OCI-LY1 (cell line): ENCODE measurements at regions not wholly inside any gene's neighbourhood (a gene's known extent, or its start where the extent isn't known, plus 50 kb on each side); places are given as distances from the start of the nearest gene placed in this dataset.
"Not testable (repeated sequence)": the region's sequence is repeated elsewhere in the genome, so short reads cannot be mapped to it uniquely, and the experiment has no call there.

Source experiments
- H2AFZ ChIP-seq: fragments of 200-600 bp; sonication (generic), shearing (Covaris generic); 2 replicates; pipeline ENCODE4 v1.6.0; 2014; ENCODE audit warnings: antibody characterized with exemption, mild to moderate bottlenecking, low read length
- H3F3A ChIP-seq: fragments of 200-600 bp; sonication (generic), shearing (Covaris generic); 2 replicates; pipeline ENCODE4 v1.6.0; 2014; ENCODE audit warnings: mild to moderate bottlenecking, antibody characterized with exemption, low read length, moderate library complexity; ENCODE audit not compliant: insufficient read depth
- H3K27ac ChIP-seq: fragments of 200-600 bp; sonication (generic); 2 replicates; pipeline ENCODE4 v1.5.1; 2014; ENCODE audit warnings: low read length, mixed run types, mild to moderate bottlenecking, low read depth; ENCODE audit not compliant: poor library complexity, severe bottlenecking
- H3K27me3 ChIP-seq: fragments of 200-600 bp; sonication (generic); 2 replicates; pipeline ENCODE4 v1.6.0; 2014; ENCODE audit warnings: antibody characterized with exemption, mild to moderate bottlenecking, low read length, moderate library complexity; ENCODE audit not compliant: insufficient read depth
- H3K36me3 ChIP-seq: fragments of 200-600 bp; sonication (generic); 2 replicates; pipeline ENCODE4 v1.6.1; 2014; ENCODE audit warnings: mild to moderate bottlenecking, antibody characterized with exemption, low read length, moderate library complexity, mixed read lengths; ENCODE audit not compliant: insufficient read depth
- H3K4me1 ChIP-seq: fragments of 200-600 bp; sonication (generic); 2 replicates; pipeline ENCODE4 v1.5.1; 2014; ENCODE audit warnings: mild to moderate bottlenecking, low read length, moderate library complexity; ENCODE audit not compliant: insufficient read depth, severe bottlenecking
- H3K4me2 ChIP-seq: fragments of 200-600 bp; sonication (generic), shearing (Covaris generic); 2 replicates; pipeline ENCODE4 v1.6.1; 2014; ENCODE audit warnings: low read length
- H3K4me3 ChIP-seq: fragments of 200-600 bp; sonication (generic); 2 replicates; pipeline ENCODE4 v1.5.1; 2014; ENCODE audit warnings: low read length, low read depth, mild to moderate bottlenecking, mixed read lengths; ENCODE audit not compliant: poor library complexity, severe bottlenecking
- H3K79me2 ChIP-seq: fragments of 200-600 bp; shearing (Covaris generic); 2 replicates; pipeline ENCODE4 v1.6.1; 2016; ENCODE audit warnings: mixed run types, low read length, mixed read lengths; ENCODE audit not compliant: insufficient read depth
- H3K9ac ChIP-seq: fragments of 200-600 bp; sonication (generic), shearing (Covaris generic); 2 replicates; pipeline ENCODE4 v1.6.1; 2014; ENCODE audit warnings: mild to moderate bottlenecking, low read length, mixed read lengths
- H3K9me2 ChIP-seq: fragments of 200-600 bp; sonication (generic), shearing (Covaris generic); 2 replicates; pipeline ENCODE4 v1.6.1; 2014; ENCODE audit warnings: low read depth, mild to moderate bottlenecking, low read length, mixed read lengths
- H3K9me3 ChIP-seq: fragments of 200-600 bp; shearing (Covaris generic); 2 replicates; pipeline ENCODE4 v1.6.1; 2014; ENCODE audit warnings: low read length, mixed read lengths
- H4K20me1 ChIP-seq: fragments of 200-600 bp; sonication (generic), shearing (Covaris generic); 2 replicates; pipeline ENCODE4 v1.6.0; 2016; ENCODE audit warnings: mild to moderate bottlenecking, low read length; ENCODE audit not compliant: insufficient read depth
- EZH2 ChIP-seq: fragments of 200-600 bp; sonication (generic), shearing (Covaris generic); IDR thresholded peaks from 2 replicates; pipeline ENCODE4 v1.8.0; 2017; ENCODE audit warnings: borderline replicate concordance, mixed run types, mild to moderate bottlenecking, antibody characterized with exemption, low read length, moderate library complexity, mixed read lengths
- TF ChIP-seq, protein P1 (sequence below): fragments of 200-600 bp; sonication (generic), shearing (Covaris generic); IDR thresholded peaks from 2 replicates; pipeline ENCODE4 v1.5.1; 2017; ENCODE audit warnings: mild to moderate bottlenecking, antibody characterized with exemption, low read length, moderate library complexity, mixed read lengths

DNA sequence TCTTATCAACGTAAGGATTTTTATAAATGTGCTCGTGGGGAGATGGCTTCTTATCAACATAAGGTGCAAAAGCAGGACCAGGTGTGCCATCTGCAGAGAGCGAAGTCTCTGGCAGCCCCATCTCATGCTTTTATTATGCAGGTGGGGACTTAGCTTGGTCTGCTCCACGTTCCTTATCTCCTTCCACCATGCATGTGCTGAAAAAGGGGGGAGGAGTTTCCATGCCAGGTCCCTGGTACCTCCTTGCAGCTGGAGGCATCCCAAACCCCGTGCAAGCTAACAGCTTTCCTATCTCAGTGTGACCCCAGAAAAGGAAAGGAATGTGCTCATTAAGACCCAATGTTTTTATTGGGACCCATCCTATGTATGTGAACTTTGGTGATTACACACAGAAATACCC lies 608.5 kb downstream of the TMEM121 start:
- H2AFZ ChIP-seq = no peak overlapping the region
- no peaks in the 10 kb centered on the region for H3K36me3 ChIP-seq
- no peak overlapping the region for H3K9ac ChIP-seq
- no peak overlapping the region for H3K27ac ChIP-seq
- no peaks in the 10 kb centered on the region for H3K27me3 ChIP-seq
- H3K9me3 ChIP-seq = no peaks in the 10 kb centered on the region
- H3K4me1 ChIP-seq = no peaks in the 10 kb centered on the region
- no peaks in the 10 kb centered on the region for H3K9me2 ChIP-seq
- H3F3A ChIP-seq = no peaks in the 10 kb centered on the region
- no peaks in the 10 kb centered on the region for H4K20me1 ChIP-seq
- no peaks in the 10 kb centered on the region for H3K79me2 ChIP-seq
- no peak overlapping the region for H3K4me2 ChIP-seq
- TF ChIP-seq, protein P1, sequence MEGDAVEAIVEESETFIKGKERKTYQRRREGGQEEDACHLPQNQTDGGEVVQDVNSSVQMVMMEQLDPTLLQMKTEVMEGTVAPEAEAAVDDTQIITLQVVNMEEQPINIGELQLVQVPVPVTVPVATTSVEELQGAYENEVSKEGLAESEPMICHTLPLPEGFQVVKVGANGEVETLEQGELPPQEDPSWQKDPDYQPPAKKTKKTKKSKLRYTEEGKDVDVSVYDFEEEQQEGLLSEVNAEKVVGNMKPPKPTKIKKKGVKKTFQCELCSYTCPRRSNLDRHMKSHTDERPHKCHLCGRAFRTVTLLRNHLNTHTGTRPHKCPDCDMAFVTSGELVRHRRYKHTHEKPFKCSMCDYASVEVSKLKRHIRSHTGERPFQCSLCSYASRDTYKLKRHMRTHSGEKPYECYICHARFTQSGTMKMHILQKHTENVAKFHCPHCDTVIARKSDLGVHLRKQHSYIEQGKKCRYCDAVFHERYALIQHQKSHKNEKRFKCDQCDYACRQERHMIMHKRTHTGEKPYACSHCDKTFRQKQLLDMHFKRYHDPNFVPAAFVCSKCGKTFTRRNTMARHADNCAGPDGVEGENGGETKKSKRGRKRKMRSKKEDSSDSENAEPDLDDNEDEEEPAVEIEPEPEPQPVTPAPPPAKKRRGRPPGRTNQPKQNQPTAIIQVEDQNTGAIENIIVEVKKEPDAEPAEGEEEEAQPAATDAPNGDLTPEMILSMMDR = no peak
- no peak for TF ChIP-seq EZH2
- no peak overlapping the region for H3K4me3 ChIP-seq

- no peak overlapping the region for H3K4me3 ChIP-seq
- no peak overlapping the region for H3K4me2 ChIP-seq
- no peak for TF ChIP-seq EZH2
- TF ChIP-seq, protein P1 = peak; percentile 37
- H3K27ac ChIP-seq = no peak overlapping the region
- H3F3A ChIP-seq = no peaks in the 10 kb centered on the region
- no peaks in the 10 kb centered on the region for H3K4me1 ChIP-seq
- H3K9ac ChIP-seq = no peak overlapping the region
- no peaks in the 10 kb centered on the region for H3K79me2 ChIP-seq
- H3K9me3 ChIP-seq = no peaks in the 10 kb centered on the region
- H3K9me2 ChIP-seq = no peaks in the 10 kb centered on the region
- no peaks in the 10 kb centered on the region for H3K27me3 ChIP-seq
- no peaks in the 10 kb centered on the region for H3K36me3 ChIP-seq
- H4K20me1 ChIP-seq = no peaks in the 10 kb centered on the region
- no peak overlapping the region for H2AFZ ChIP-seq
Measured at GRCh38 chr14:106141242-106142220, 615.1 kb downstream of the TMEM121 start.

DNA sequence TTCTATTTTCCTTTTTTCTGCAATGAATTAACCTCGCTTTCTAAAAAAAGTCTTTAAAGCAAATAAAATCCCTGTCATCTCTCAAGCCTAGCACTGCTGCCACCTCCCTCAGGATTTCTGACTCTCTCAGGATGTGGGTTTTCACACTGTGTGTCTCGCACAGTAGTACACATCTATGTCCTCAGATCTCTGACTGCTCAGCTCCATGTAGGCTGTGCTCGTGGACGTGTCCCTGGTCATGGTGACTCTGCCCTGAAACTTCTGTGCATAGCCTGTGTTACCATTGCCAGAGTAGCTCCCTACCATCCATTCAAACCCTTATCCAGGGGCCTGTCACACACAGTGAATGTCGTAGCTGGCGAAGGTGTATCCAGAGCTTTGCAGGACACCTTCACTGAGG lies 619.3 kb downstream of the TMEM121 start:
- not testable (repeated sequence) for H3K4me2 ChIP-seq, H3K9ac ChIP-seq

More for the DNA sequence above, 619.3 kb downstream of the TMEM121 start:
- H2AFZ ChIP-seq, H3K36me3 ChIP-seq, H3F3A ChIP-seq, H4K20me1 ChIP-seq, H3K27me3 ChIP-seq, H3K4me3 ChIP-seq, H3K9me2 ChIP-seq, H3K9me3 ChIP-seq, H3K79me2 ChIP-seq, H3K27ac ChIP-seq, H3K4me1 ChIP-seq: not testable (repeated sequence)
